ENCODE measurements at regions not wholly inside any gene's neighbourhood (a gene's known extent, or its start where the extent isn't known, plus 50 kb on each side); places are given as distances from the start of the nearest gene placed in this dataset.

GRCh38 chr1:201666645-201667044 is 127.7 kb downstream of the NAV1 start:
- TF ChIP-seq CTCF (conservative IDR thresholded peaks at IDR 0.05) = no peak
- TF ChIP-seq EZH2 (IDR thresholded peaks at IDR 0.05; ENCODE audit: low read depth) = no peak
- no peaks in the 10 kb centered on the region; the same call in 1 of the 2 replicates for H4K20me1 ChIP-seq (ENCODE audit: insufficient read depth)
- H3F3A ChIP-seq (ENCODE audit: insufficient read depth, low read depth) = no peaks in the 10 kb centered on the region
- H3K4me3 ChIP-seq = no peak overlapping the region
- H2AFZ ChIP-seq = no peak overlapping the region
- no peaks in the 10 kb centered on the region for H3K27me3 ChIP-seq (ENCODE audit: insufficient read depth, low read depth)
- H3K4me1 ChIP-seq (replicated peaks; ENCODE audit: insufficient read depth) = no peaks in the 10 kb centered on the region
- DNase-seq = no peak
- H3K9me3 ChIP-seq (ENCODE audit: insufficient read depth, low read depth) = no peaks in the 10 kb centered on the region
- H3K9me2 ChIP-seq (ENCODE audit: insufficient read depth) = no peaks in the 10 kb centered on the region
- H3K4me2 ChIP-seq = no peak overlapping the region
- no TSS peak for BruUV-seq (replicated peaks)
- no peak overlapping the region for H3K27ac ChIP-seq
- intact Hi-C loops (cut with micrococcal nuclease; ENCODE audit: unreplicated experiment) = no loop called here
- CTCF ChIA-PET = no interaction called here
- no peaks in the 10 kb centered on the region for H3K36me3 ChIP-seq (ENCODE audit: low read depth)
- POLR2A ChIA-PET (ENCODE audit: unreplicated experiment) = no interaction called here
- H3K79me2 ChIP-seq (ENCODE audit: low read depth) = no peaks in the 10 kb centered on the region

GRCh38 chr1:201667479-201667878 is 128.6 kb downstream of the NAV1 start:
- H2AFZ ChIP-seq = no peak overlapping the region
- no TSS peak for BruUV-seq (replicated peaks)
- H3F3A ChIP-seq (ENCODE audit: insufficient read depth, low read depth) = no peaks in the 10 kb centered on the region
- POLR2A ChIA-PET (ENCODE audit: unreplicated experiment) = no interaction called here
- no peak overlapping the region for H3K27ac ChIP-seq
- no peak overlapping the region for H3K4me2 ChIP-seq
- intact Hi-C loops (cut with micrococcal nuclease; ENCODE audit: unreplicated experiment) = no loop called here
- no peak for DNase-seq
- H4K20me1 ChIP-seq (ENCODE audit: insufficient read depth) = no peaks in the 10 kb centered on the region; the same call in 1 of the 2 replicates
- H3K79me2 ChIP-seq (ENCODE audit: low read depth) = no peaks in the 10 kb centered on the region
- CTCF ChIA-PET = no interaction called here
- TF ChIP-seq CTCF (conservative IDR thresholded peaks at IDR 0.05) (no peak), EZH2 (IDR thresholded peaks at IDR 0.05; ENCODE audit: low read depth) (no peak)
- H3K4me3 ChIP-seq = no peak overlapping the region
- no peaks in the 10 kb centered on the region for H3K9me3 ChIP-seq (ENCODE audit: insufficient read depth, low read depth)
- H3K27me3 ChIP-seq (ENCODE audit: insufficient read depth, low read depth) = no peaks in the 10 kb centered on the region
- no peaks in the 10 kb centered on the region for H3K36me3 ChIP-seq (ENCODE audit: low read depth)
- no peaks in the 10 kb centered on the region for H3K9me2 ChIP-seq (ENCODE audit: insufficient read depth)
- H3K4me1 ChIP-seq (replicated peaks; ENCODE audit: insufficient read depth) = no peaks in the 10 kb centered on the region

GRCh38 chr1:201670517-201670916 is 131.6 kb downstream of the NAV1 start:
- ChIA-PET CTCF (interaction anchor here (0.6 kb wide), 1 partner anchor 174 kb away, joined by 14 read pairs; no protein-coding TSS in a partner anchor), POLR2A (ENCODE audit: unreplicated experiment) (no interaction called here)
- Histone ChIP-seq H3K36me3 (ENCODE audit: low read depth) (no peaks in the 10 kb centered on the region), H3K9me2 (ENCODE audit: insufficient read depth) (no peaks in the 10 kb centered on the region), H3K4me1 (replicated peaks; ENCODE audit: insufficient read depth) (no peaks in the 10 kb centered on the region), H3F3A (ENCODE audit: insufficient read depth, low read depth) (no peaks in the 10 kb centered on the region), H3K4me3 (no peak overlapping the region), H3K79me2 (ENCODE audit: low read depth) (no peaks in the 10 kb centered on the region), H3K27me3 (ENCODE audit: insufficient read depth, low read depth) (no peaks in the 10 kb centered on the region), H4K20me1 (ENCODE audit: insufficient read depth) (no peaks in the 10 kb centered on the region), H3K9me3 (ENCODE audit: insufficient read depth, low read depth) (no peaks in the 10 kb centered on the region), H2AFZ (no peak overlapping the region), H3K4me2 (no peak overlapping the region), H3K27ac (no peak overlapping the region)
- BruUV-seq (replicated peaks) = no TSS peak
- intact Hi-C loops (cut with micrococcal nuclease; ENCODE audit: unreplicated experiment) = no loop called here
- TF ChIP-seq CTCF (conservative IDR thresholded peaks at IDR 0.05) (no peak), EZH2 (IDR thresholded peaks at IDR 0.05; ENCODE audit: low read depth) (no peak)
- DNase-seq = no peak
